Spleen (tissue), 11 donors: ENCODE measurements at regions not wholly inside any gene's neighbourhood (a gene's known extent, or its start where the extent isn't known, plus 50 kb on each side); places are given as distances from the start of the nearest gene placed in this dataset.
A peak's percentile ranks its signal among the peaks of the same experiment; 100 is the strongest.

Experiments
- DNase-seq: peaks from one replicate; pipeline ENCODE4 v3.0.0-alpha.2; 2020
- H3K27ac ChIP-seq, 8 donors: fragments of 200-600 bp; sonication (generic) in 7 of 8; 1 replicate in 4 of 8; 2 replicates in 4 of 8; pipeline versions ENCODE4 v1.5.0 to v1.8.0; 2016 to 2021; ENCODE audit warnings: inconsistent platforms in 4 of 8, mild to moderate bottlenecking in 4 of 8, moderate library complexity in 1 of 8
- H3K27me3 ChIP-seq, 7 donors: fragments of 200-600 bp; sonication (generic) in 6 of 7; replicated peaks in 1 of 7; 1 replicate in 4 of 7; 2 replicates in 3 of 7; pipeline versions ENCODE4 v1.5.0 to v1.8.0; 2016 to 2021; ENCODE audit warnings: inconsistent platforms in 3 of 7, mild to moderate bottlenecking in 1 of 7
- H3K36me3 ChIP-seq, 6 donors: fragments of 200-600 bp; sonication (generic) in 5 of 6; 1 replicate in 4 of 6; 2 replicates in 2 of 6; pipeline versions ENCODE4 v1.5.0 to v1.8.0; 2016 to 2021; ENCODE audit warnings: inconsistent platforms in 2 of 6
- H3K4me1 ChIP-seq, 6 donors: fragments of 200-600 bp; sonication (generic) in 5 of 6; 1 replicate in 3 of 6; 2 replicates in 3 of 6; pipeline versions ENCODE4 v1.5.0 to v1.8.0; 2016 to 2021; ENCODE audit warnings: inconsistent platforms in 3 of 6
- H3K4me3 ChIP-seq, 8 donors: fragments of 200-600 bp; sonication (generic) in 7 of 8; 1 replicate in 4 of 8; 2 replicates in 4 of 8; pipeline versions ENCODE4 v1.5.0 to v1.8.0; 2016 to 2021; ENCODE audit warnings: inconsistent platforms in 4 of 8, mild to moderate bottlenecking in 4 of 8, moderate library complexity in 2 of 8
- H3K9me3 ChIP-seq, 8 donors: fragments of 200-600 bp; sonication (generic) in 7 of 8; 1 replicate in 4 of 8; 2 replicates in 4 of 8; pipeline versions ENCODE4 v1.5.0 to v1.8.0; 2016 to 2021; ENCODE audit warnings: inconsistent platforms in 4 of 8
- CTCF ChIP-seq, 11 experiments: fragments of 200-600 bp in 7 of 11; fragments of 450-650 bp in 4 of 11; sonication (generic) in 4 of 11; IDR thresholded peaks in 8 of 11; conservative IDR thresholded peaks in 3 of 11; 1 replicate in 7 of 11; 2 replicates in 4 of 11; pipeline versions ENCODE4 v1.4.0 to v1.8.0; 2016 to 2021; ENCODE audit warnings: antibody characterized with exemption in 11 of 11, inconsistent platforms in 4 of 11, mild to moderate bottlenecking in 1 of 11
- POLR2A ChIP-seq, 3 donors: fragments of 450-650 bp; IDR thresholded peaks; one replicate each; pipeline ENCODE4 v1.5.1; 2017; ENCODE audit warnings: antibody characterized with exemption in 3 of 3, mild to moderate bottlenecking in 1 of 3
- POLR2AphosphoS5 ChIP-seq, 3 donors: sonication (generic); formaldehyde crosslinking; IDR thresholded peaks; one replicate each; pipeline ENCODE4 v1.5.1; 2017; ENCODE audit warnings: antibody characterized with exemption in 3 of 3
- WGBS, 5 donors: extraction: QIAGEN DNeasy Blood & Tissue Kit in 3 of 5; methylation state at CpG; one replicate each; pipeline versions ENCODE4 v1.1.5 to v1.1.7; 2013 to 2018; 5-methylcytosine and 5-hydroxymethylcytosine counted together
- intact Hi-C: fragments of 100-400 bp; cut with DNase I; formaldehyde crosslinking; loops from one replicate; pipeline ENCODE4 v1.15.0; 2023; ENCODE audit warnings: low total_unique reads
- donor health status: healthy with polysubstance abuse.
- donor health status: DM: no; HTN: no; CAD: no; lungs with moderate emphysema.
- donor health status: DM: no; HTN: no; CAD: no.
- donor health status: Bipolar disorder and iron deficiency.
- donor health status: healthy.
- donor health status: DM: no; HTN: no; CAD: no.
- donor health status: DM: yes; HTN: yes; CAD: no.

GRCh38 chr2:10234409-10235094, 68.2 kb upstream of the HPCAL1 start:
- 47 to 82% (median 64%) methylated on average over 8 to 18 of the region's 18 CpGs for WGBS, 5 donors
- TF ChIP-seq POLR2A (IDR thresholded peaks at IDR 0.05) (no peak), CTCF (IDR thresholded peaks at IDR 0.05 in 8 of 11, conservative IDR thresholded peaks at IDR 0.05 in 3 of 11) (no peak), POLR2AphosphoS5 (IDR thresholded peaks at IDR 0.05) (no peak)
- no peak overlapping the region for H3K4me3 ChIP-seq
- H3K27ac ChIP-seq, result no peak overlapping the region
- peak; percentile 72 for DNase-seq
- no peaks in the 10 kb centered on the region for H3K36me3 ChIP-seq
- peaks cover 0 to 40% (median 2%) of the 10 kb centered on the region in 6 donors for H3K4me1 ChIP-seq
- H3K9me3 ChIP-seq, result no peaks in the 10 kb centered on the region
- peaks cover 0 to 33% (median 0%) of the 10 kb centered on the region in 7 donors for H3K27me3 ChIP-seq
- intact Hi-C loops, result no loop called here

GRCh38 chr2:10235099-10235908, 67.4 kb upstream of the HPCAL1 start:
- peak; percentile 58 for DNase-seq

GRCh38 chr2:10235909-10236550, 66.7 kb upstream of the HPCAL1 start:
- DNase-seq, result peak; percentile 48
- no peak for TF ChIP-seq POLR2A (IDR thresholded peaks at IDR 0.05)
- TF ChIP-seq CTCF (IDR thresholded peaks at IDR 0.05 in 8 of 11, conservative IDR thresholded peaks at IDR 0.05 in 3 of 11), result no peak
- no peak for TF ChIP-seq POLR2AphosphoS5 (IDR thresholded peaks at IDR 0.05)
- H3K36me3 ChIP-seq, result no peaks in the 10 kb centered on the region
- WGBS, 5 donors, result 80 to 89% (median 84%) methylated on average over 11 of the region's 11 CpGs
- no peak overlapping the region for H3K27ac ChIP-seq
- H3K4me3 ChIP-seq, result no peak overlapping the region
- H3K4me1 ChIP-seq, result peaks cover 0 to 42% (median 2%) of the 10 kb centered on the region in 6 donors
- H3K27me3 ChIP-seq, result peaks cover 0 to 35% (median 0%) of the 10 kb centered on the region in 7 donors
- intact Hi-C loops, result no loop called here
- no peaks in the 10 kb centered on the region for H3K9me3 ChIP-seq

More at GRCh38 chr2:10235099-10235908, 67.4 kb upstream of the HPCAL1 start:
- Histone ChIP-seq H3K4me1 (peaks cover 0 to 42% (median 2%) of the 10 kb centered on the region in 6 donors), H3K36me3 (no peaks in the 10 kb centered on the region), H3K4me3 (no peak overlapping the region), H3K9me3 (no peaks in the 10 kb centered on the region), H3K27ac (no peak overlapping the region), H3K27me3 (peaks cover 0 to 35% (median 0%) of the 10 kb centered on the region in 7 donors)
- intact Hi-C loops, result no loop called here
- WGBS, 5 donors, result 79 to 89% (median 86%) methylated on average over 20 to 26 of the region's 26 CpGs
- no peak for TF ChIP-seq CTCF (IDR thresholded peaks at IDR 0.05 in 8 of 11, conservative IDR thresholded peaks at IDR 0.05 in 3 of 11)
- no peak for TF ChIP-seq POLR2AphosphoS5 (IDR thresholded peaks at IDR 0.05)
- no peak for TF ChIP-seq POLR2A (IDR thresholded peaks at IDR 0.05)
